GM12892 (cell line): ENCODE measurements at regions not wholly inside any gene's neighbourhood (a gene's known extent, or its start where the extent isn't known, plus 50 kb on each side); places are given as distances from the start of the nearest gene placed in this dataset.

Experiments used
- POLR2A ChIP-seq: IDR thresholded peaks from 2 replicates; pipeline ENCODE4 v1.6.1; 2011; ENCODE audit warnings: low read depth, low read length, control low read depth
- POLR2AphosphoS5 ChIP-seq: IDR thresholded peaks from 2 replicates; pipeline ENCODE4 v1.6.1; 2011; ENCODE audit warnings: low read depth, low read length, control low read depth
- TAF1 ChIP-seq: IDR thresholded peaks from 2 replicates; pipeline ENCODE4 v1.6.1; 2011; ENCODE audit warnings: low read depth, mild to moderate bottlenecking, control low read depth, low read length, borderline replicate concordance

DNA sequence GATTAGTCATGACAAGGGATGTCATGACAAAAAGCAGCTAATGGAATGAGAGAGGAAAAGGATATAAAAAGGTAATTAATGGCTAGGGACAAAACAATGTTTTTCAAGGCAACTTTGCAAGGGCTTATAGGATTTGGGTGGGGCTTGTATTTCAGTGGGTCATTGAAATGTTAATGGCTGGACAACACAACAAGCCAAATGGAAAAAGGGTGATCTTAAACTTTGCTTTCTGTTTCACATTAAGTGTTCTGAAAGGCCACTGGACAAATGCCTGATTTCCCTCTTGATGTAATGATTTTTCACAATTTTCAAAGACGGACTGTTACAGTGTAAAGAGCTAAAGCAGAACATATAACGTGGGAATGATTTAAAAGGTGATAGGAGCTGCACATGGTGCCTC, 345.0 kb downstream of the TUSC7 start:
- no peak for TF ChIP-seq POLR2A
- TF ChIP-seq POLR2AphosphoS5: no peak
- no peak for TF ChIP-seq TAF1
